ENCODE measurements at regions not wholly inside any gene's neighbourhood (a gene's known extent, or its start where the extent isn't known, plus 50 kb on each side); places are given as distances from the start of the nearest gene placed in this dataset.

- H3K27ac ChIP-seq (ENCODE audit: low read depth, low read length): no peak overlapping the region
- no peaks in the 10 kb centered on the region for H3K27me3 ChIP-seq (ENCODE audit: control insufficient read depth, insufficient read depth, low read length)
- peaks cover 9% of the 10 kb centered on the region for H3K4me1 ChIP-seq (ENCODE audit: control insufficient read depth, insufficient read depth, low read length)
- no peaks in the 10 kb centered on the region for H3K36me3 ChIP-seq (ENCODE audit: control insufficient read depth, insufficient read depth, low read length)
- no peak overlapping the region for H3K9ac ChIP-seq (ENCODE audit: low read depth, low read length)
- 0 out of 2 replicates have a peak, but pooled peaks cover 6% of the 10 kb centered on the region for H3K9me3 ChIP-seq (ENCODE audit: control insufficient read depth, insufficient read depth, low read length)
- H3K4me3 ChIP-seq (ENCODE audit: low read depth, low read length): no peak overlapping the region
Measured at GRCh38 chr3:18295171-18295920, 129.8 kb downstream of the SATB1 start.

GRCh38 chr3:18290157-18290556 is 135.0 kb downstream of the SATB1 start:
- no peak overlapping the region for H3K4me3 ChIP-seq (ENCODE audit: low read depth, low read length)
- no peaks in the 10 kb centered on the region for H3K27me3 ChIP-seq (ENCODE audit: control insufficient read depth, insufficient read depth, low read length)
- H3K9me3 ChIP-seq (ENCODE audit: control insufficient read depth, insufficient read depth, low read length): no peaks in the 10 kb centered on the region
- no peaks in the 10 kb centered on the region for H3K36me3 ChIP-seq (ENCODE audit: control insufficient read depth, insufficient read depth, low read length)
- peaks cover 5% of the 10 kb centered on the region; the same call in 1 of the 2 replicates for H3K4me1 ChIP-seq (ENCODE audit: control insufficient read depth, insufficient read depth, low read length)
- no peak overlapping the region for H3K9ac ChIP-seq (ENCODE audit: low read depth, low read length)
- H3K27ac ChIP-seq (ENCODE audit: low read depth, low read length): no peak overlapping the region

- no peak overlapping the region for H3K4me3 ChIP-seq (ENCODE audit: low read depth, low read length)
- H3K27me3 ChIP-seq (ENCODE audit: control insufficient read depth, insufficient read depth, low read length): no peaks in the 10 kb centered on the region
- H3K9me3 ChIP-seq (ENCODE audit: control insufficient read depth, insufficient read depth, low read length): no peaks in the 10 kb centered on the region
- no peaks in the 10 kb centered on the region for H3K4me1 ChIP-seq (ENCODE audit: control insufficient read depth, insufficient read depth, low read length)
- no peak overlapping the region for H3K27ac ChIP-seq (ENCODE audit: low read depth, low read length)
- H3K9ac ChIP-seq (ENCODE audit: low read depth, low read length): no peak overlapping the region
- no peaks in the 10 kb centered on the region for H3K36me3 ChIP-seq (ENCODE audit: control insufficient read depth, insufficient read depth, low read length)
Measured at GRCh38 chr3:18288243-18288642, 136.9 kb downstream of the SATB1 start.

GRCh38 chr3:18284716-18285115 is 140.4 kb downstream of the SATB1 start:
- no peaks in the 10 kb centered on the region for H3K9me3 ChIP-seq (ENCODE audit: control insufficient read depth, insufficient read depth, low read length)
- H3K27ac ChIP-seq (ENCODE audit: low read depth, low read length): no peak overlapping the region

GRCh38 chr3:18283680-18284079 is 141.5 kb downstream of the SATB1 start:
- H3K9me3 ChIP-seq (ENCODE audit: control insufficient read depth, insufficient read depth, low read length): no peaks in the 10 kb centered on the region
- no peak overlapping the region for H3K4me3 ChIP-seq (ENCODE audit: low read depth, low read length)
- H3K27me3 ChIP-seq (ENCODE audit: control insufficient read depth, insufficient read depth, low read length): no peaks in the 10 kb centered on the region
- no peak overlapping the region for H3K27ac ChIP-seq (ENCODE audit: low read depth, low read length)
- H3K36me3 ChIP-seq (ENCODE audit: control insufficient read depth, insufficient read depth, low read length): no peaks in the 10 kb centered on the region
- H3K9ac ChIP-seq (ENCODE audit: low read depth, low read length): no peak overlapping the region
- no peaks in the 10 kb centered on the region for H3K4me1 ChIP-seq (ENCODE audit: control insufficient read depth, insufficient read depth, low read length)

More at GRCh38 chr3:18284716-18285115, 140.4 kb downstream of the SATB1 start:
- no peaks in the 10 kb centered on the region for H3K27me3 ChIP-seq (ENCODE audit: control insufficient read depth, insufficient read depth, low read length)
- H3K9ac ChIP-seq (ENCODE audit: low read depth, low read length): no peak overlapping the region
- no peaks in the 10 kb centered on the region for H3K4me1 ChIP-seq (ENCODE audit: control insufficient read depth, insufficient read depth, low read length)
- no peaks in the 10 kb centered on the region for H3K36me3 ChIP-seq (ENCODE audit: control insufficient read depth, insufficient read depth, low read length)
- H3K4me3 ChIP-seq (ENCODE audit: low read depth, low read length): no peak overlapping the region

- no peak overlapping the region for H3K4me3 ChIP-seq (ENCODE audit: low read depth, low read length)
Measured at GRCh38 chr3:18282507-18282906, 142.6 kb downstream of the SATB1 start.

GRCh38 chr3:18279226-18279737 is 145.9 kb downstream of the SATB1 start:
- Histone ChIP-seq H3K9ac (ENCODE audit: low read depth, low read length) (no peak overlapping the region), H3K4me3 (ENCODE audit: low read depth, low read length) (no peak overlapping the region), H3K36me3 (ENCODE audit: control insufficient read depth, insufficient read depth, low read length) (no peaks in the 10 kb centered on the region)

More at GRCh38 chr3:18282507-18282906, 142.6 kb downstream of the SATB1 start:
- no peaks in the 10 kb centered on the region for H3K9me3 ChIP-seq (ENCODE audit: control insufficient read depth, insufficient read depth, low read length)
- H3K27me3 ChIP-seq (ENCODE audit: control insufficient read depth, insufficient read depth, low read length): no peaks in the 10 kb centered on the region
- no peaks in the 10 kb centered on the region for H3K36me3 ChIP-seq (ENCODE audit: control insufficient read depth, insufficient read depth, low read length)
- H3K9ac ChIP-seq (ENCODE audit: low read depth, low read length): no peak overlapping the region
- no peak overlapping the region for H3K27ac ChIP-seq (ENCODE audit: low read depth, low read length)
- no peaks in the 10 kb centered on the region for H3K4me1 ChIP-seq (ENCODE audit: control insufficient read depth, insufficient read depth, low read length)

GRCh38 chr3:18264853-18265252 is 160.3 kb downstream of the SATB1 start:
- no peak overlapping the region for H3K4me3 ChIP-seq (ENCODE audit: low read depth, low read length)
- no peaks in the 10 kb centered on the region for H3K9me3 ChIP-seq (ENCODE audit: control insufficient read depth, insufficient read depth, low read length)
- no peak overlapping the region for H3K9ac ChIP-seq (ENCODE audit: low read depth, low read length)
- no peaks in the 10 kb centered on the region for H3K27me3 ChIP-seq (ENCODE audit: control insufficient read depth, insufficient read depth, low read length)
- no peaks in the 10 kb centered on the region; the same call in 1 of the 2 replicates for H3K4me1 ChIP-seq (ENCODE audit: control insufficient read depth, insufficient read depth, low read length)
- H3K27ac ChIP-seq (ENCODE audit: low read depth, low read length): no peak overlapping the region
- H3K36me3 ChIP-seq (ENCODE audit: control insufficient read depth, insufficient read depth, low read length): no peaks in the 10 kb centered on the region

More at GRCh38 chr3:18279226-18279737, 145.9 kb downstream of the SATB1 start:
- Histone ChIP-seq H3K9me3 (ENCODE audit: control insufficient read depth, insufficient read depth, low read length) (no peaks in the 10 kb centered on the region), H3K4me1 (ENCODE audit: control insufficient read depth, insufficient read depth, low read length) (no peaks in the 10 kb centered on the region), H3K27ac (ENCODE audit: low read depth, low read length) (no peak overlapping the region), H3K27me3 (ENCODE audit: control insufficient read depth, insufficient read depth, low read length) (no peaks in the 10 kb centered on the region)

GRCh38 chr3:18264361-18264760 is 160.8 kb downstream of the SATB1 start:
- H3K9ac ChIP-seq (ENCODE audit: low read depth, low read length): no peak overlapping the region
- H3K36me3 ChIP-seq (ENCODE audit: control insufficient read depth, insufficient read depth, low read length): no peaks in the 10 kb centered on the region
- no peaks in the 10 kb centered on the region for H3K27me3 ChIP-seq (ENCODE audit: control insufficient read depth, insufficient read depth, low read length)
- no peak overlapping the region for H3K27ac ChIP-seq (ENCODE audit: low read depth, low read length)
- no peak overlapping the region for H3K4me3 ChIP-seq (ENCODE audit: low read depth, low read length)
- no peaks in the 10 kb centered on the region for H3K9me3 ChIP-seq (ENCODE audit: control insufficient read depth, insufficient read depth, low read length)
- H3K4me1 ChIP-seq (ENCODE audit: control insufficient read depth, insufficient read depth, low read length): no peaks in the 10 kb centered on the region; the same call in 1 of the 2 replicates

- Histone ChIP-seq H3K4me1 (ENCODE audit: control insufficient read depth, insufficient read depth, low read length) (no peaks in the 10 kb centered on the region), H3K27me3 (ENCODE audit: control insufficient read depth, insufficient read depth, low read length) (no peaks in the 10 kb centered on the region), H3K9me3 (ENCODE audit: control insufficient read depth, insufficient read depth, low read length) (no peaks in the 10 kb centered on the region), H3K27ac (ENCODE audit: low read depth, low read length) (no peak overlapping the region), H3K9ac (ENCODE audit: low read depth, low read length) (no peak overlapping the region), H3K36me3 (ENCODE audit: control insufficient read depth, insufficient read depth, low read length) (no peaks in the 10 kb centered on the region), H3K4me3 (ENCODE audit: low read depth, low read length) (no peak overlapping the region)
Measured at GRCh38 chr3:18258492-18258891, 166.6 kb downstream of the SATB1 start.

- H3K9ac ChIP-seq (ENCODE audit: low read depth, low read length): no peak overlapping the region
- no peaks in the 10 kb centered on the region for H3K9me3 ChIP-seq (ENCODE audit: control insufficient read depth, insufficient read depth, low read length)
- H3K4me1 ChIP-seq (ENCODE audit: control insufficient read depth, insufficient read depth, low read length): peaks cover 11% of the 10 kb centered on the region
- H3K27me3 ChIP-seq (ENCODE audit: control insufficient read depth, insufficient read depth, low read length): no peaks in the 10 kb centered on the region
- H3K27ac ChIP-seq (ENCODE audit: low read depth, low read length): no peak overlapping the region
- H3K36me3 ChIP-seq (ENCODE audit: control insufficient read depth, insufficient read depth, low read length): no peaks in the 10 kb centered on the region
- no peak overlapping the region for H3K4me3 ChIP-seq (ENCODE audit: low read depth, low read length)
Measured at GRCh38 chr3:18252578-18252977, 172.6 kb downstream of the SATB1 start.

Measured in HUES48 (cell line).